Activated naive CD4-positive, alpha-beta T cell treated with anti-CD3 and anti-CD28 coated beads, Interleukin-2, amount 10 ng/mL, durations not matched to agents 7 days and 5 days (primary cell): ENCODE measurements at regions not wholly inside any gene's neighbourhood (a gene's known extent, or its start where the extent isn't known, plus 50 kb on each side); places are given as distances from the start of the nearest gene placed in this dataset.

ENCODE experiments used
- CTCF ChIA-PET: fragments of 350-600 bp; sonication (Branson Sonifier 250); formaldehyde crosslinking; loops from one replicate; lab custom pipeline; 2021; ENCODE audit warnings: antibody characterized with exemption; lab: Charles Lee
- DNase-seq: peaks from one replicate; pipeline ENCODE4 v3.0.0-alpha.2; 2020
- H3K27ac Mint-ChIP-seq: one replicate; pipeline ENCODE4 v1.8.0; 2021; ENCODE audit warnings: mild to moderate bottlenecking, moderate library complexity, mixed read lengths
- H3K27me3 Mint-ChIP-seq: one replicate; pipeline ENCODE4 v1.8.0; 2021; ENCODE audit warnings: mild to moderate bottlenecking, mixed read lengths
- H3K36me3 Mint-ChIP-seq: one replicate; pipeline ENCODE4 v1.8.0; 2021; ENCODE audit warnings: mixed read lengths
- H3K4me1 Mint-ChIP-seq: one replicate; pipeline ENCODE4 v1.8.0; 2021; ENCODE audit warnings: mixed read lengths
- H3K4me3 Mint-ChIP-seq: one replicate; pipeline ENCODE4 v1.8.0; 2021; ENCODE audit warnings: mild to moderate bottlenecking, moderate library complexity, mixed read lengths
- H3K9me3 Mint-ChIP-seq: one replicate; pipeline ENCODE4 v1.8.0; 2021; ENCODE audit warnings: mixed read lengths

DNA sequence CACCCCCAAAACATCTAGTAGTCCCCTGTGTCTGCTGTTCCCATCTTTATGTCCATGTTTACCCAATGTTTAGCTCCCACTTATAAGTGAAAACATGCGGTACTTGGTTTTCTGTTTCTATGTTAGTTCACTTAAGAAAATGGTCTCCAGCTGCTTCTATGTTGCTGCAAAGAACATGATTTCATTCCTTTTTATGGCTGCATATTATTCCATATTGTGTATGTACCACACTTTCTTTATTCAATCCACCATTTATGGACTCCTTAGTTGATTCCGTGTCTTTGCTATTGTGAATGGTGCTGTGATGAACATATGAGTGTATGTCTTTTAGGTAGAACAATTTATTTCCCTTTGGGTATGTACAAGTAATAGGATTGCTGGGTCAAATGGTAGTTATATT, 51.2 kb downstream of the GRK7 start:
- Mint-ChIP-seq H3K27me3 (peaks cover 33% of the 10 kb centered on the region), H3K36me3 (peaks cover 1% of the 10 kb centered on the region), H3K9me3 (peaks cover 9% of the 10 kb centered on the region), H3K4me1 (no peaks in the 10 kb centered on the region), H3K27ac (no peak overlapping the region), H3K4me3 (no peak overlapping the region)
- no peak for DNase-seq
- CTCF ChIA-PET, result no interaction called here

DNA sequence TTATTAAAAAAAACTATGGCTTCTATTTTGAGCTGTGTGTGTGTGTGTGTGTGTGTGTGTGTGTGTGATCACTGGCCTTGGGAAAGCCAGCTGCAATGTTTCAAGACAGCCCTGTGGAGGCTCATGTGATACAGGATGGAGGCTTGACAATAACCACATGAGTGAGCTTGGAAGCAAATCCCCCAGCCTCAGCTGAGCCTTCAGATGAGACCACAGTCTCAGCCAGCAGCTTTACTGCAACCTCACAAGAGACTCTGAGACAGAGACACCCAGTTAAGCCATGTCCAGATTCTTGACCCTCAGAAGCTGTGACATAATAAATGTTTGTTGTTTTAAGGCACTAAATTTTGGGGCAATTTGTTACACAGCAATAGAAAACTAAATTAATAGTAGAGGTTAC, 52.5 kb downstream of the GRK7 start:
- Mint-ChIP-seq H3K9me3 (peaks cover 9% of the 10 kb centered on the region), H3K27ac (no peak overlapping the region), H3K27me3 (peaks cover 28% of the 10 kb centered on the region), H3K4me1 (no peaks in the 10 kb centered on the region), H3K4me3 (no peak overlapping the region), H3K36me3 (peaks cover 1% of the 10 kb centered on the region)
- CTCF ChIA-PET, result interaction anchor here (1.1 kb wide), 1 partner anchor 18 kb away, joined by 3 read pairs; no protein-coding TSS in a partner anchor
- DNase-seq, result no peak

DNA sequence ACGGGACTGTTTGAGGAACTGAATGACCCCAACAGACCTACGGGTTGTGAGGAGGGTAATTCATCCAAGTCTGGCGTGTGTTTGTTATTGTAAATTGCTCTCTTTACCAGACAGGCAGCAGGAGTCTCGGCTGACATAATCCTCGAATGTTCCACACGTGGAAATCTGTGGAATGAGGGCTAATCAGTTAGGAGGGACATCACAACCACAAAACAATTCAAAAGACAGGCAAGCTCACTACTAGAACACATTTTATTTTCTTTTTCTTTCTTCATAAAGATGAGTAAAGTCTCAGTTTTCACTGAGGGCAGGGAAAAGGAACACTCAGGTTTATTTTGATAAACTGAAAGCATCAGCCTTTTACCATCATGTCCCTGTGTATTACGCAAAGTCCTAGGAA, 53.8 kb downstream of the GRK7 start:
- CTCF ChIA-PET, result no interaction called here
- H3K9me3 Mint-ChIP-seq, result peaks cover 9% of the 10 kb centered on the region
- no peak for DNase-seq
- H3K4me3 Mint-ChIP-seq, result no peak overlapping the region
- no peak overlapping the region for H3K27ac Mint-ChIP-seq
- no peaks in the 10 kb centered on the region for H3K4me1 Mint-ChIP-seq
- H3K36me3 Mint-ChIP-seq, result peaks cover 1% of the 10 kb centered on the region
- peaks cover 28% of the 10 kb centered on the region for H3K27me3 Mint-ChIP-seq

DNA sequence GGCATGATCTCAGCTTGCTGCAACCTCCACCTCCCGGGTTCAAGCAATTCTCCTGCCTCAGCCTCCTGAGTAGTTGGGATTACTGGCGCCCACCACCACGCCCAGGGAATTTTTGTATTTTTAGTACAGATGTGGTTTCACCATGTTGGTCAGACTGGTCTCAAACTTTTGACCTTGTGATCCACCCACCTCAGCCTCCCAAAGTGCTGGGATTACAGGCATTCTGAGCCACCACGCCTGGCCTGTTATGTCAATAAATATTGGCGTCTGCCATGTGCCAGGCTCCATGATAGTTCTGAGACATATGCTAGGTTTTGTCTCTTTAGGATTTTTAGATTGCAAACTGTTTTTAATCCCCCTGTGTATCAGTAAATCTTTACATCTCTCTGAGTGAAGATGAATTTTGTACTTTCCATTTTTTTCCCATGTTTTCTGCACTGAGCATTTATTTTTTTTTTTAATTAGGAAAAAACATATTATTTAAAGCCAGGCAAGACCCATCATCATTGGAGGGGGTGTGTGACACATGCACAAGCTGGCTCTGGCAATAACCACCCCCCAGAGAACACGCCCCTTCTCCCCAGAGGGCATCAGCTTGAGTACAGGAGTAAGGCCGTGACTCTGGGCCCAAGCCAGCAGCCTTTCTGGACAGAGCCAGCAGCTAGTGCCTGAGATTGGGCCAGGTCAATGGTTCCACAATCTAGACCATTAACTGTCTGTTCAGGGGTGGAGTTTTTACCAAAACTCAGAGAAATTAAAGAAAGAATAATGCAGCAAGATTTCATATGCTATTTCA, 51.0 kb upstream of the ATP1B3 start:
- Mint-ChIP-seq H3K4me1 (no peaks in the 10 kb centered on the region), H3K27me3 (peaks cover 6% of the 10 kb centered on the region), H3K27ac (no peak overlapping the region), H3K4me3 (no peak overlapping the region), H3K36me3 (no peaks in the 10 kb centered on the region), H3K9me3 (no peaks in the 10 kb centered on the region)
- CTCF ChIA-PET, result interaction anchor here (0.5 kb wide), 1 partner anchor 43 kb away, joined by 4 read pairs; no protein-coding TSS in a partner anchor
- DNase-seq, result no peak
